Stimulated activated CD4-positive, alpha-beta T cell treated with anti-CD3 and anti-CD28 coated beads, TNF-alpha, amount 100 ng/mL, for 4 hours (primary cell): ENCODE measurements at regions not wholly inside any gene's neighbourhood (a gene's known extent, or its start where the extent isn't known, plus 50 kb on each side); places are given as distances from the start of the nearest gene placed in this dataset.
"Not testable (repeated sequence)": the region's sequence is repeated elsewhere in the genome, so short reads cannot be mapped to it uniquely, and the experiment has no call there.

Source experiments
- DNase-seq, 3 experiments: peaks; one replicate each; pipeline ENCODE4 v3.0.0-alpha.2; 2020; ENCODE audit warnings: low read depth in 3 of 3

DNA sequence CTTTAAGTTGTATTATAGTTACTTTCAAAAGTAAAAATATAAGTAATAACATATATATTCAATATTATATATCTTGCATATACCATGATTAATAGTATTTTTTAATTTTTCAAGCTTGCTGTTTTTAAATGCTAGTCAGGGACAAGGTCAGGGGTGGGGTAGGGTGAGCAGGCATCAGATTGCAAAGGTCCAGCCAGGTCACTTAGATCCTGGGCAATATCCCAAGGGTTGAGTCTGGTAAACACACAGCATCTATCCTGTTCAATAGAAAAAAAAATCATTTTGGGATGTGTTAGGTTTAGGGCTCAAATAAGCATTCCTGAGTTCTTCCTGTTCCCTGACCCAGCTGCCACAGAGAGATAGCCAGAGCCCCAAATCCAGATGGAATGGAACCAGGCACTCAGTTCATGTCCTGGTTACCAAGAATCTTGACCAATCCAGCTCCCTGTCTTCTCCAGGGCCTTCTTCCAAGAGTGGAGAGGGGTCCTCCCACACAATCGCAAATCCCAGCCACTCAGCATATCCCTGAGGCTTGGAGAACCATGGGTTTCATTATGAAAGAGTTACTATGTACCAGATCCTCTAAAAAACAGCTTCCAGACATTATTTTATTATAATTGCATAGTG lies 134.9 kb upstream of the TOP1 start:
- DNase-seq, result no peak

DNA sequence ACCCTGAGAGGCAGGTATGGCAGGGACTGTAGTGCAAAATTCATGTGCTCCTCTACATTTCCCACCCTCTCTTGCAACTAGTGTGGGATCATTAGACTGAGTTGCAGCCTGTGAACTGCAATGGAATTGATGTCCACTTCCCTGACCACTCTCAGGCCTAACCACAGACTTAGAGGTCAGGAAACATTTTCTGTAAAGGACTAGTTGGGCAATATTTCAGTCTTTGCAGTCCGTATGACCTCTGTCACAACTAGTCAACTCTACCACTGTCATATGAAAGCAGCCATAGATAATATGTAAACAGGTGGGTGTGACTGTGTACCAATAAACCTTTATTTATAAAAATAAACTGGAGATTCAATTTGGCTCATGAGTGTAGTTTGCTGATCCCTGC lies 134.4 kb upstream of the TOP1 start:
- no peak for DNase-seq

DNA sequence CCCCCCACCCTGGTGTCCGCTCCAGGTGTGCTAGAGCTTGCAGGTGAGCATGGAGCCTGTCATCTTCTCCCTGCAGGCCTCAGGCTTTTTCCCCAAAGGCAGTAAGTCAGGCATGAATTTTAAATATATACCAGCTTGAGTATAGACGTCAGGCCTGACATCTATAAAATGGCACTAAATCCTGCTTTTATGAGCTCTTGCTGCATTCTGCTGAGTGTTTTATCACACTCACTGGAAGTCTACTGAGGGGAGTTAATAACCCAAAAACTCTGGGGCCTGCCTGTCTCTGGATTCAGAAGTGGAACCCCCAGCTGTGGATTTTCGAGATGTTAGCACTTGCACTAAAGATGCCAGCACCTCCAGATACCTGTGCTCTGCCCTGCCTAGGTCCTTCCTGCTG lies 133.4 kb upstream of the TOP1 start:
- DNase-seq, result no peak

DNA sequence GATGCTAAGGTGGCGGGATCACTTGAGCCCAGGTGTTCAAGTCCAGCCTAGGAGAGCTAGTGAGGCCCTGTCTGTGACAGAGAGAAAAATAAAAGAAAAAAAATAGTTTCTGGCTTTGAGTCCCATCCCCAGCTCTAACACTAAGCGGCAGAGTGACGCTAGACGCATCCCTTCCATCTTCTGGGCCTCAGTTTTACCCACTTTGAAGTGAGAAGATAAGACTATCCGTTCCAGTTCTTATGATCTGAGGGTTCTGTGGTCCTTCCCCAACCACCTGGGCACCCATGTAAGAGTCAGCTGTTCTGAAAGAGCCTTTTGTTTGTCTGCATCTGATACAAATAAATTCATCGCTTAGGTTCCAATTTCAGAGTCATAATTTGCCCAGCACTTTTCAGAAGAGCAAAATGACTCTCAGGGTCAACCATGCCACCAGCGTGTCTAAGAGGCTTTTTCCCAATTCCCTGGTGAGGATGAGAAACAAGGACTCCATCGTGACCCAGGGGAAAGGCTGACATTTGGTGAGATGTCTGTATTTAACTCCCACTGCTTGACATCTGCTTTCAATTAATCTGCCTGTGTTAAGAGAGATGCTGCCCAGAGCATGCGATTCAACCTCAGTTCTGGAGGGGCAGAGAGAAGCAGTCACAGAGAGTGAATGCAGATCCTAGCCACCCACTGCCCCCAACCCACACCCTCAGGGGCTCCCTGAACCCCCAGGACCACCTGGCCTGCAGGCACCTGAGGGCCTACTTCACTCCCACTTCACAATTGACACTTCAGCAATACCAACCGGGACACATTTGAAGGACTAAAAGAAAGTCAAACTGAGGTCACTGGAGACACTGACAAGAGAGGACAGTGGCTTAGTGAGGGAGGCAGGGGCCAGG lies 131.6 kb upstream of the TOP1 start:
- DNase-seq, result no peak

DNA sequence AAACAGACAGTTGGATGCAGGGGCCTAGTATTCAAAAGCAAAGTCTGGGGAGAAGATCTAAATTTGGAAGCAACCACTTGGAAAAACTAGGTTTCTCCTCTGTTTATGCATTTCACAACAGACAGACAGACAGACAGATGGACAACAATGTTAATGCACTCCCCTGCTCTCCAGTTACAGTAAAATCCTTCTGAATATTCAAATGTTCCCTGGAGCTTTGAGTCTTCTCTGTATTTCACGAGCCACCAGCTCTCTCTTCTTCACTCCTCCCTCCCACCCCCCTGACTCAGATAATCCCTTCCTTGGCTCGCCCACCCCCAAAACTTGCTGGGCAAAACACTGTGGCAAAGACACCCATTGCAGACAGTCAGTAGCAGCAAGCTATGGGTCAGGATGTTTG lies 129.3 kb upstream of the TOP1 start:
- DNase-seq, result no peak

DNA sequence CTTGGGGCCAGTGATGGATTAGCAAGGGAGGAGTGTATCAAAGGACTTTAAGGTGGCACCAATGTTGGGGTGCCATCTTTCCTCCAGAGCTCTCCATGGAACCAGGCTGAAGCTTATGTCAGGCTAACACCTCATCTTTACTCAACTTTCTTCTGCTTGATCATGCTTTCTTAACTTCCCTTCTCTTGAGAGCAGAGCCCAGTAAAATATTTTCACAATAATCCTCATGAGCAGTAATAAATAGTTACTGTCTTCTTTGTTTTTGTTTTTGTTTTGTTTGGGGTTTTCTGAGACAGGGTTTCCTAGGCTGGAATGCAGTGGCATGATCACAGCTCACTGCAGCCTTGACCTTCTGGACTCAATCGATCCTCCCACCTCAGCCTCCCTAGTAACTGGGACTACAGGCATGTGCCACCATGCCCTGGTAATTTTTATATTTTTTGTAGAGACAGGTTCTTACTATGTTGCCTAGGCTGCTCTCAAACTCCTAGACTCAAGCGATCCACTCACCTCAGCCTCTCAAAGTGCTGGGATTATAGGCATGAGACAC lies 127.9 kb upstream of the TOP1 start:
- no peak for DNase-seq

DNA sequence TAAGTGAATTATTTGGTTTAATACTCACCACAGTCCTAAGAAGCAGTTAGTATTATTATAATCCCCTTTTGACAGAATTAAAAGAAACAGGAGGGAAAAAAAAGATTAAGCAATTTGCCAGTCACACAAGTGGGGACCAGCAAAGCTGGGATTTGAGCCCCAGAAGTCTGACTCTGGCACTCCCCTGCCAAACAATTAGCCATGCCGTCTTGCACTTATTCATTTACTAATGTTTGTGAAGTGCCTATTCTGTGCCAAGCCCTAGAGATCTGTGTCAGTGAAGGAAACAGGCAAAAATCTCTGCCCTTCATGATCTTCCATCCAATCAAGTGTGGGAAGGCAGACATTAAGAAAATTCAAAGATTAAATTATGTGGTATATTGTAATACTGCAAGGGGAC lies 126.0 kb upstream of the TOP1 start:
- no peak for DNase-seq

DNA sequence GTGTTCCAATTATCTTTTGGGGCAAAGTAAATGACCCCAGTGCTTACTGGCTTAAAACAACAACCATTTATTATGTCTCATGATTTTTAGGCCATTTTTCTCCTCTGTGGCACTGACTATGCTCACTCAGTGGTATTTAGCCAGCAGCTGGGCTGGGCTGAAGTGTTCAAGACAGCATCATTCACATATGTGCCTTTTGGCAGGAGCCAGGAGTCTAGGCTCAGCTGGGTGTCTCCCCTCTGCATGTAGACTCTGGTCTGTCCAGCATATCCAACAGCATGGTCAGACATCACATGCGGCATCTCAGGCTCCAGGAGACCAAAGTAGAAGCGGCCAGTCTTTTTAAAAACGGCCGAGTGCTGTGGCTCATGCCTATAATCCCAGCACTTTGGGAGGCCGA lies 120.3 kb upstream of the TOP1 start:
- no peak for DNase-seq

DNA sequence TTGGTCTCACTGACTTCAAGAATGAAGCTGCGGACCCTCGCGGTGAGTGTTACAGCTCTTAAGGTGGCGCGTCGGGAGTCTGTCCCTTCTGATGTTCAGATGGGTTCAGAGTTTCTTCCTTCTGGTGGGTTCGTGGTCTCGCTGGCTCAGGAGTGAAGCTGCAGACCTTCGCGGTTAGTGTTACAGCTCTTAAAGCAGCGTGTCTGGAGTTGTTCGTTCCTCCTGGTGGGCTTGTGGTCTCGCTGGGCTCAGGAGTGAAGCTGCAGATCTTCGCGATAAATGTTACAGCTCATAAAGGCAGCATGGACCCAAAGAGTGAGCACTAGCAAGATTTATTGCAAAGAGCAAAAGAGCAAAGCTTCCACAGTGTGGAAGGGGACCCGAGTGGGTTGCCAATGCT lies 119.1 kb upstream of the TOP1 start:
- not testable (repeated sequence) for DNase-seq

DNA sequence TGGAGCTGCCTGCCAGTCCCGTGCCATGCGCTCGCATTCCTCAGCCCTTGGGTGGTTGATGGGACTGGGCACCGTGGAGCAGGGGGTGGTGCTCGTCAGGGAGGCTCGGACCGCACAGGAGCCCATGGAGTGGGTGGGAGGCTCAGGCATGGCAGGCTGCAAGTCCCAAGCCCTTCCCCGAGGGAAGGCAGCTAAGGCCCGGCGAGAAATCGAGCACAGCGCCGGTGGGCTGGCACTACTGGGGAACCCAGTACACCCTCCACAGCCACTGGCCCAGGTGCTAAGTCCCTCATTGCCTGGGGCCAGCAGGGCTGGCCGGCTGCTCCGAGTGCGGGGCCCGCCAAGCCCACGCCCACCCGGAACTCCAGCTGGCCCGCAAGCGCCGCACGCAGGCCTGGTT lies 118.2 kb upstream of the TOP1 start:
- DNase-seq, result not testable (repeated sequence)

DNA sequence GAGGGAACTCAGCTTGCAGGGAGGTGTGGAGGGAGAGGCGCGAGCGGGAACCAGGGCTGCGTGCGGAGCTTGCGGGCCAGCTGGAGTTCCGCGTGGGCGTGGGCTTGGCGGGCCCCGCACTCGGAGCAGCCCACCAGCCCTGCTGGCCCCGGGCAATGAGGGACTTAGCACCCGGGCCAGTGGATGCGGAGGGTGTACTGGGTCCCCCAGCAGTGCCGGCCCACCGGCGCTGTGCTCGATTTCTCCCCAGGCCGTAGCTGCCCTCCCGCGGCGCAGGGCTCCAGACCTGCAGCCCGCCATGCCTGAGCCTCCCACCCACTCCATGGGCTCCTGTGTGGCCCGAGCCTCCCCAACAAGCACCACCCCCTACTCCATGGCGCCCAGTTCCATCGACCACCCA lies 117.5 kb upstream of the TOP1 start:
- not testable (repeated sequence) for DNase-seq

DNA sequence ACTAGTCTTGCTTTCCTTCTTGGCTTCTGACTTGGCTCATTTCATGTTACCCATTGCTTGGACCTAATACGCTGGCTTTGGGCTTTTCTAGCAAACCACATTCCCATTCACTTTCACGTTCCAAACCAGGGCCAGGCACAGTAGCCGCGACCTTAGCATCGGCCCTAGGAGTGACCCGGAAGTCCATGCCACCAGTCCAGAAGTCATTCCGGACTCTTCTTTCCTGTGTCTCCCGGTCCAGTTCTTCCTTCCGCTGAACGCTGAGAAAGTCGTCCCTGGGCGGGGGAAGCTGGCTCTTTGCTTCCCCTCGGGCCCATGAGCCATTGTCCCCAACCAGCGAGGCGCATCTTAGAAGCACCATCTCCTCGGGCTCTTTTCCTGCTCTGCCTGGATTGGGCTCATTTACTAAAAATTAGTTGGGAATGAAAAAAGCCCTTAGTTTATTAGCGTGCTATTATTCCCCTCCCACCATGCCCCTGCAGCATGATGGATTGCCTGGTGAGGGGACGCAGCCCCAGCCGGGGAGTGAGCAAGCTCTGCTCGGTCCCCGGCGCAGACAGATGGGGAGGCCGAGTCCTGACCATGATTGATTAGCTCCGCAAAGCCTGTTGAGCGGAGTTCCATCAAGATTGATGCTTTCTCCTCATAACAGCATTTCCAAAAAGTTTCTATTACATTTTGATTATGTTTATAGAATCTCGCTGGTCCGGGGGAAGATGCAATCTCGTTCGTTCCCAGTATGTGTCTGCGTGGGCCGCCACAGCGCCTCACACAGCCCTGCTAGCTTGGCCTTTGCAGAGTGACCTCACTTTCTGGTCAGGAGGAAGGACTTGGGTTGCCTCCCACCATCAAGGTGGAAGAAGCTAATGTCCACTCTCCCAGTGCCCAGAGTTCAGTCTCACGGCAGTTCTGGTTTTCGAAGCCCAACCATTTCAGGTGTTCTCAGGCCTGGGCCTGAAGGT lies 115.1 kb upstream of the TOP1 start:
- DNase-seq, result no peak

DNA sequence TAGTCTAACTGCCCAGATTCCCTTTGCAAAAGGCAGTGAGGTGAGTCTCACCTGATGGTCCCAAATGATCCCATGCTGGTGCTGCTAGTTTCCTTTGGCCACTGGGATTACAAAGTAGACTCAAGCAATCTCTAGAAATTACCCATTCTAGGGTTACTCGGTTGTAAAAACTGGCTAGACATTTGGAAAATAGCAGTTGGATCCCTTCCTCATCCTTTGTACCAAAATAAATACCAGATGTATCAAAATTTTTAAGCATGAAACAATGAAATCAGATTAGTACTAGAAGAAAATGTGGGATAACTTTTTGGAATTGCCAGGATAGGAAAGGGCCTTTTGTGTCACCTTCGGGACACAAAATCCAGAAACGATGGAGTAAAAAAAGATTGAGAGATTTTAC lies 112.9 kb upstream of the TOP1 start:
- DNase-seq, result no peak

DNA sequence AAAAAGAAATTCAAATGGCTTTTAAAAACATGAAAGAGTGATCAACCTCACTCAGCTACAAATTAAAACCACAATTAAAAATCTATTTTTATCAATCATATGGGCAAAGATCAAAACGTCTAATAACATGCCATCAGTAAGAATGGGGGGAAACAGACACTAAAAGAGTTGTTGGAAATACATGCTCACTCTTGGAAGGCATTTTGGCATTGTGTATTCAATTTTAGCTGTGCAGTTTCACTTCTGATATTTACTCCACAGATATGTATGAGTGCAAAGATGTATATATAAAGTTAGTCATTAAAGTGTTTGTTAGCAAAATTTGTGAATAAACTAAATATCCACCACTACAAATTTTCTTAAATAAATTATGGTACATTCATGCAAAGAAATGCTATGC lies 112.3 kb upstream of the TOP1 start:
- no peak for DNase-seq

DNA sequence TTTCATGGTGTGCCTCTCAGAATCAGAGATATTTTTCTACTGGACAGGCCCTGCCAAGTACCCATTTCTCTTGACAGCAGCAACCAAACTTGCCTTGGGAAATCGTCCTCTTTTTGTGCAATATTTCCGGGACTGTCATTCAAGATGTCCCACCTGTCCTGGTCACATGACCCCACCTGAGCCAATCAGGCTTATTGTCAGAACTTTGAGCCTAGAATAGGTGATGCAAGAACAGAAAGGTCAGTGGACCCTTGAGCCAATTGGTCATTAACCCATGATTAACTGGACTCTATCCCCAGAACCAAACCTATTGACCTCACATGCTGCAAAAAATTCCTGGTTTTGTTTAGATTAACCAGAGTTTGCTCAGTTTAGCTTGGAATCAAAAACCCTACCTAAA lies 108.3 kb upstream of the TOP1 start:
- DNase-seq, result no peak

DNA sequence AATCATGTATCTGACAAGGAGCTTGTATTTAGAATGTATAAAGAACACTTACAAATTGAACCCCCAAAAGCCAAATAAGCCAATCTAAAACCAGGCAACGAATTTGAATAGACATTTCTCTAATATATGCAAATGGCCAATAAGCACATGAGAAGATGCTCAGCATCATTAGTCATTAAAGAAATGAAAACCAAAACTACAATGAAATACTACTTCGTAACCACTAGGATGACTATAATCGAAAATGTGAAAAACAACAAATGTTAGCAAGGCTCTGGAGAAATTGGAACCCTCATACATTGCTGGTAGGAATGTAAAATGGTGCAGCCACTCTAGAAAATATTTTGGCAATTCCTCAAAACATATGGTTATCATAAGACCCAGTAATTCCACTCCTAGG lies 105.8 kb upstream of the TOP1 start:
- DNase-seq, result no peak

DNA sequence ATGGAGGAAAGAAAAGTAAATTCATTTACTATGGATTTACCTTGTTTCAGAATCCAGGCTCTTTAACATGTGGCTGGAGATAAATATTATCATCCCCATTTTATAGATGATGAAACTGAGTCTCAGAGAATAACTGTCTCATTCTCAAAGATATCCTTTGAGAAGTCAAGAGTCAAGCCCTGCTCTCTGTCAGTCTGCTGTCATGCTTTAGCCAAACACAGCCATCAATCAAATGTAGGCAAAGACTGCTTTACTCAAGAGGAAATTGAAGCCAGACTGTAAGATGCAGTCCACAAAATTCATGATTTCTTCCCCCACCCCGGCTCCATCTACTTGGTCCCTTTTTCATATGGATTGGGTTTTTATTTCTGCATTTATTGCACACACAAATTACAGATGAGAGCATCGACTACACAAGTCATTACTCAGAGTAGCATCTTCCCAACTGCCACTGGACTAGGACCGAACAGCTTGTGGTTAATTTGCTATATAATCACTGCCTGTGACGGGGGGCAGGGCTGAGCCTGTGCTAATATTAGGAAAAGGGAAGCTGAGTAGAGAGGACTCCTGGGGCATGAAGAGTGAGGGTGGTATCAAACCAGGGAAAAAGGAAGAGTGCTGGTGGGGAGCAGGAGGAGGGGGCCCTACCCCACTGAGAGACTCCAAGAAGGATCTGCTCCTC lies 102.7 kb upstream of the TOP1 start:
- DNase-seq, result no peak

DNA sequence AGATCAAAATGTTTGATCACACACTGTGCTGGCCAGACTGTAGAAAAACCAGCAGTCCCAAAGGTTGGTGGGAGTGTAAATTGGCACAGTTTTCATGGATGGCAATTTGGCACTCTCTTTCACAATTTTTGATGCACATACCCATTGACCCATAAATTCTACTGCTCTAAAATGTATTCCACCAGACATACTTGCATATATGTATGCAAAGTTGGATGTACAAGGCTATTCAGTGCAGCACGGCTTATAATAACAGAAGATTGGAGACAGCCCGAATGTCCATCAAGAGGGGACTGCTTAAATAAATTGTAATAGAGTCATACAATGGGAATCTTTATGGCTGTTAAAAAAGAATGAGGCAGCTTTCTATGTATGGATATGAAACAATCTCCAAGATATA lies 101.7 kb upstream of the TOP1 start:
- no peak for DNase-seq

DNA sequence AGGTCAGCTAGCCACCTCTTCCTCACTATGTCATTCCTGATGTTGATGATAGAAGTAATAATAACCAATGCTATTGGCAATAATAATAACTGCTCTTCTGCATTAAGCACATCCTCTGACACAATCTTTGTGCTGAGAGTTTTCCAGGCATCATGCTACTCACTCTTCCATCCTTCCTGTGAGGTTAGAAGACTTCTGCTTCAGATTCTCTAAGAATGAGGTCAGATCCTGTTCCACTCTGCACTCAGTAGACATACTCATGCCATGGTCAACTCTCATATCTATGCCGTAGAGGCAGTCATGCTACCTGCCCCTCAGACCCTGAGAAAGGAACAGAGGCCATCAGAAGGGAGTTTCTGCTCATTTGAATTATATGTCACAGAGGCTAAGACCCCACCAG lies 98.1 kb upstream of the TOP1 start:
- DNase-seq, result no peak

DNA sequence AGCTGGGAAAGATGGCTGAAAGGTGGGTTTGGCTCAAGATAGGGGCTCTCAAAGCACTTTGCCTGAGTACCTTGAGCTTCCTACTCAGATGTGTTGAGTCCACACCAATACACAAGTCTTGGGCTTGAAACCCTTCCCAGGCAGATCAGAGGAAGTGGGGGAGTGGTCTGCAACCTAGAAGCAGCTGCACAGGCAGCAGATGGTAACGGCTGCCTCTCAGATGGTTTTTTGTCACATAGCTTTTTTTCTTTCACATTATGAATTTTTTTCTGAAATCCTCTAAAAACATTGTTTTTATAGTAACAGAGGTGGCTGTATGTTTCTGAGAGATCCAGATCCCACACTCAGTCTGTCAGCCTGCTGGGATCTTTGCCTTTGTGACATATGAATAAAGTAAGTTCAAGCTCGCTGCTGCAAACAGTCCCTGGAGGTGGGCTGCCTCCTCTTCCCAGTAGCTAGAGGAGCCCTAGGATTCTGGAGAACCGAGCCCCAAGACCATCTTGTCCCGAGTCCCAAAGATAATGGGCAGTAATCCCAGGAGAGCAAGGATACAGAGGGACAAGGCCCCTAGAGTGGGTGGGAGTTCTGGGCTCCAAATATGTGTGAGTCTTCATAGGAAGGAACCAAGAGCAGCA lies 97.1 kb upstream of the TOP1 start:
- no peak for DNase-seq

DNA sequence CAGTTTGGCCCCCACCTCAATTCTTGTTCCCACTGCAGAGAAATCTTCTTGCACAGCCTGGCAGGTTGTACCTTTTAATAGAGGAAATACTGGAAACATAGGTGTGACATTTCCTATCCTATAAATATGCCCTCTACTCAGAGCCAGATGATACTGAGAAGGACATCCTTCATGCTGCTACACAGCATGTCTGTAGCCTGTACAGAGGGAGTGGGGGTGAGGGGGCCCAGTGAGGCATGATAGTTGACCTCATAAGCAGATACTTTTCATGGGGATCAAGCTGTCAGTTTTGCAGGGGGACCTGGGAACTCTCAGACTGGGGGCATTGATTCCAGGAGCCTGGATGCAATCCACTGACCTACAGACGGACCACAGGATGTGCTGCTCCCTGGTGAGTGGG lies 96.2 kb upstream of the TOP1 start:
- DNase-seq, result no peak
